Prostate gland (tissue), 2 donors: ENCODE measurements at regions not wholly inside any gene's neighbourhood (a gene's known extent, or its start where the extent isn't known, plus 50 kb on each side); places are given as distances from the start of the nearest gene placed in this dataset.

Source experiments
- DNase-seq: peaks from one replicate; pipeline ENCODE4 v3.0.0-alpha.2; 2019; ENCODE audit warnings: low spot score
- H3K27ac ChIP-seq, 2 donors: fragments of 200-600 bp; sonication (generic); 2 replicates each; pipeline ENCODE4 v1.5.1; 2017 to 2019
- H3K27me3 ChIP-seq: fragments of 200-600 bp; sonication (generic); replicated peaks from 2 replicates; pipeline ENCODE4 v1.5.1; 2019; ENCODE audit not compliant: insufficient read depth
- H3K36me3 ChIP-seq, 2 donors: fragments of 200-600 bp; sonication (generic); 1 replicate in 1 of 2; 2 replicates in 1 of 2; pipeline versions ENCODE4 v1.5.1 to v1.8.1; 2017 to 2019
- H3K4me1 ChIP-seq: fragments of 200-600 bp; sonication (generic); replicated peaks from 2 replicates; pipeline ENCODE4 v1.5.1; 2019
- H3K4me3 ChIP-seq, 2 donors: fragments of 200-600 bp; sonication (generic); 2 replicates each; pipeline ENCODE4 v1.5.1; 2017 to 2019
- H3K9me3 ChIP-seq: fragments of 200-600 bp; sonication (generic); 2 replicates; pipeline ENCODE4 v1.5.1; 2017
- POLR2A ChIP-seq: fragments of 450-650 bp; IDR thresholded peaks from one replicate; pipeline ENCODE4 v1.6.1; 2016; ENCODE audit warnings: antibody characterized with exemption, mild to moderate bottlenecking
- POLR2AphosphoS5 ChIP-seq: sonication (generic); formaldehyde crosslinking; IDR thresholded peaks from one replicate; pipeline ENCODE4 v1.6.1; 2017; ENCODE audit warnings: antibody characterized with exemption
- WGBS: methylation state at CpG from one replicate; pipeline ENCODE4 v1.1.5; 2018; 5-methylcytosine and 5-hydroxymethylcytosine counted together
- intact Hi-C: fragments of 100-400 bp; cut with DNase I; formaldehyde crosslinking; loops from one replicate; pipeline ENCODE4 v1.14.2; 2022
- TF ChIP-seq, protein P1 (sequence below), 4 experiments: fragments of 200-600 bp in 2 of 4; fragments of 450-650 bp in 2 of 4; sonication (generic) in 2 of 4; IDR thresholded peaks; 1 replicate in 3 of 4; 2 replicates in 1 of 4; pipeline ENCODE4 v1.5.1; 2016 to 2019; ENCODE audit warnings: antibody characterized with exemption in 4 of 4, mild to moderate bottlenecking in 2 of 4, moderate library complexity in 2 of 4

- Histone ChIP-seq H3K4me3 (no peak overlapping the region), H3K27ac (no peak overlapping the region), H3K27me3 (no peaks in the 10 kb centered on the region), H3K4me1 (no peaks in the 10 kb centered on the region), H3K9me3 (no peaks in the 10 kb centered on the region), H3K36me3 (no peaks in the 10 kb centered on the region)
- intact Hi-C loops: no loop called here
- DNase-seq: no peak
- no peak for TF ChIP-seq POLR2A
- no peak for TF ChIP-seq POLR2AphosphoS5
- TF ChIP-seq, protein P1, sequence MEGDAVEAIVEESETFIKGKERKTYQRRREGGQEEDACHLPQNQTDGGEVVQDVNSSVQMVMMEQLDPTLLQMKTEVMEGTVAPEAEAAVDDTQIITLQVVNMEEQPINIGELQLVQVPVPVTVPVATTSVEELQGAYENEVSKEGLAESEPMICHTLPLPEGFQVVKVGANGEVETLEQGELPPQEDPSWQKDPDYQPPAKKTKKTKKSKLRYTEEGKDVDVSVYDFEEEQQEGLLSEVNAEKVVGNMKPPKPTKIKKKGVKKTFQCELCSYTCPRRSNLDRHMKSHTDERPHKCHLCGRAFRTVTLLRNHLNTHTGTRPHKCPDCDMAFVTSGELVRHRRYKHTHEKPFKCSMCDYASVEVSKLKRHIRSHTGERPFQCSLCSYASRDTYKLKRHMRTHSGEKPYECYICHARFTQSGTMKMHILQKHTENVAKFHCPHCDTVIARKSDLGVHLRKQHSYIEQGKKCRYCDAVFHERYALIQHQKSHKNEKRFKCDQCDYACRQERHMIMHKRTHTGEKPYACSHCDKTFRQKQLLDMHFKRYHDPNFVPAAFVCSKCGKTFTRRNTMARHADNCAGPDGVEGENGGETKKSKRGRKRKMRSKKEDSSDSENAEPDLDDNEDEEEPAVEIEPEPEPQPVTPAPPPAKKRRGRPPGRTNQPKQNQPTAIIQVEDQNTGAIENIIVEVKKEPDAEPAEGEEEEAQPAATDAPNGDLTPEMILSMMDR (IDR thresholded peaks at IDR 0.05): no peak
- 18% methylated on average over 1 of the region's 1 CpG for WGBS
Observed at GRCh38 chr6:131419702-131420101, 153.3 kb upstream of the ARG1 start.

- H3K4me1 ChIP-seq: no peaks in the 10 kb centered on the region
- DNase-seq: no peak
- TF ChIP-seq POLR2A: no peak
- TF ChIP-seq POLR2AphosphoS5: no peak
- TF ChIP-seq, protein P1 (IDR thresholded peaks at IDR 0.05): no peak
- H3K27ac ChIP-seq: no peak overlapping the region
- no peaks in the 10 kb centered on the region for H3K9me3 ChIP-seq
- intact Hi-C loops: no loop called here
- no peaks in the 10 kb centered on the region for H3K27me3 ChIP-seq
- no peak overlapping the region for H3K4me3 ChIP-seq
- no peaks in the 10 kb centered on the region for H3K36me3 ChIP-seq
Observed at GRCh38 chr6:131424016-131424415, 149.0 kb upstream of the ARG1 start.

DNA sequence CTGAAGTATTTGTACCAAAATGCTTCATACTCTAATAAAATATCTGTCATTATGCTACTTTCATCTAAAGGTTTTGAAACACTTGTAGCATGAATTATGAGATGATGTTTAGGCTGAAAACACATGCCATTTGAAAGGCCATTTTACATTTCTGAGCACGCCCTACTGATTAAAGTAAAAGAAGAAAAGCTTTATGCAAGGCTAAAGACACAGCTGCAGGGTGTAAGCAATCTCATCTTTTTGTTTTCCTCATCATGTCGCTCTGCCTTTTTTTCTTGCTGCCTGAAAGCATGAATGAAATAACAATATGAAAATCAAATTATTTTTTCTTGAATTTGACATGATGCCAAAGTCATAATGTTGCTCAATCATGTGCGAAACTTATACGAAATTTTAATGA is 148.6 kb upstream of the ARG1 start:
- no peak overlapping the region for H3K27ac ChIP-seq
- H3K4me1 ChIP-seq: no peaks in the 10 kb centered on the region
- intact Hi-C loops: no loop called here
- 91% methylated on average over 4 of the region's 4 CpGs for WGBS
- no peaks in the 10 kb centered on the region for H3K9me3 ChIP-seq
- H3K36me3 ChIP-seq: no peaks in the 10 kb centered on the region
- H3K27me3 ChIP-seq: no peaks in the 10 kb centered on the region
- DNase-seq: no peak
- no peak overlapping the region for H3K4me3 ChIP-seq
- TF ChIP-seq POLR2A: no peak
- TF ChIP-seq, protein P1 (IDR thresholded peaks at IDR 0.05): no peak
- no peak for TF ChIP-seq POLR2AphosphoS5

DNA sequence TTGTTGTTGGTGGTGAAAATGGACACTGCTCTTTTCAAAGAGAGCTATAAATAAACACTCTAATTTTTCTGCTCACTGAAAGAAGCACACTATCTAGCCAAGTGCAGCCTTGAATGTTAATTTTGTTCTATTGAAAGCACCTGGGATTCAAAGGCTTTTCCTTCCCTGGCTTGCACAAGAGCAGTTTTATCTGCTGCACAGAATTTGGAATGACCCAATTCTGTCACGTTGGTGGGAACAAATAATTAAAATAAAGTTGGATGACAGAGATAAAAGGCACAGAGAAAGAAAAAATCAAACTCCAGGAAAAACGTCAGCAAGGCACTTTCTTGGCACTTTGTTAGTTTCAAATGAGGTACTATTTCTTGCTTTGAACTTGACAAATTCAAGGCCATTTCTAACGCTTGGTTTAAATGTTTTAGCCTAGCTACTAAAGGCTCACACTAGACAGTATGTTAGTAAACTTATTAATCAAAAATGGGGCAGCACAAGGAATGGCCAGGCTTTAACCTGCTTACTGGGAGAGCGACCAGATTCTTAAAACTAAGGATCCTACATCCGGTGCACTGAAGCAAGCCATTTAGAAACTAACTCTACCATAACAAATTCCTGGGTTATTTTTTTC is 145.5 kb upstream of the ARG1 start:
- no peak overlapping the region for H3K4me3 ChIP-seq
- no peaks in the 10 kb centered on the region for H3K9me3 ChIP-seq
- DNase-seq: no peak
- H3K27ac ChIP-seq: no peak overlapping the region
- 43% methylated on average over 5 of the region's 5 CpGs for WGBS
- no peaks in the 10 kb centered on the region for H3K36me3 ChIP-seq
- no peaks in the 10 kb centered on the region for H3K27me3 ChIP-seq
- intact Hi-C loops: no loop called here
- H3K4me1 ChIP-seq: no peaks in the 10 kb centered on the region
- TF ChIP-seq POLR2AphosphoS5 (no peak), POLR2A (no peak)
- TF ChIP-seq, protein P1 (IDR thresholded peaks at IDR 0.05): no peak

GRCh38 chr6:131430531-131430930 is 142.5 kb upstream of the ARG1 start:
- Histone ChIP-seq H3K4me1 (no peaks in the 10 kb centered on the region), H3K27me3 (no peaks in the 10 kb centered on the region), H3K9me3 (no peaks in the 10 kb centered on the region), H3K27ac (no peak overlapping the region), H3K4me3 (no peak overlapping the region), H3K36me3 (no peaks in the 10 kb centered on the region)
- 90% methylated on average over 4 of the region's 4 CpGs for WGBS
- intact Hi-C loops: no loop called here
- TF ChIP-seq POLR2AphosphoS5 (no peak), POLR2A (no peak)
- TF ChIP-seq, protein P1 (IDR thresholded peaks at IDR 0.05): no peak
- no peak for DNase-seq
